GM20000 (cell line): ENCODE measurements at regions not wholly inside any gene's neighbourhood (a gene's known extent, or its start where the extent isn't known, plus 50 kb on each side); places are given as distances from the start of the nearest gene placed in this dataset.

ENCODE experiments used
- DNase-seq: peaks from one replicate; pipeline ENCODE4 v3.0.0; 2012; ENCODE audit warnings: low spot score
- TF ChIP-seq, protein P1 (sequence below): IDR thresholded peaks from 2 replicates; pipeline ENCODE4 v1.5.1; 2012; ENCODE audit warnings: mild to moderate bottlenecking, control low read depth; ENCODE audit errors: extremely low read depth, missing control alignments

DNA sequence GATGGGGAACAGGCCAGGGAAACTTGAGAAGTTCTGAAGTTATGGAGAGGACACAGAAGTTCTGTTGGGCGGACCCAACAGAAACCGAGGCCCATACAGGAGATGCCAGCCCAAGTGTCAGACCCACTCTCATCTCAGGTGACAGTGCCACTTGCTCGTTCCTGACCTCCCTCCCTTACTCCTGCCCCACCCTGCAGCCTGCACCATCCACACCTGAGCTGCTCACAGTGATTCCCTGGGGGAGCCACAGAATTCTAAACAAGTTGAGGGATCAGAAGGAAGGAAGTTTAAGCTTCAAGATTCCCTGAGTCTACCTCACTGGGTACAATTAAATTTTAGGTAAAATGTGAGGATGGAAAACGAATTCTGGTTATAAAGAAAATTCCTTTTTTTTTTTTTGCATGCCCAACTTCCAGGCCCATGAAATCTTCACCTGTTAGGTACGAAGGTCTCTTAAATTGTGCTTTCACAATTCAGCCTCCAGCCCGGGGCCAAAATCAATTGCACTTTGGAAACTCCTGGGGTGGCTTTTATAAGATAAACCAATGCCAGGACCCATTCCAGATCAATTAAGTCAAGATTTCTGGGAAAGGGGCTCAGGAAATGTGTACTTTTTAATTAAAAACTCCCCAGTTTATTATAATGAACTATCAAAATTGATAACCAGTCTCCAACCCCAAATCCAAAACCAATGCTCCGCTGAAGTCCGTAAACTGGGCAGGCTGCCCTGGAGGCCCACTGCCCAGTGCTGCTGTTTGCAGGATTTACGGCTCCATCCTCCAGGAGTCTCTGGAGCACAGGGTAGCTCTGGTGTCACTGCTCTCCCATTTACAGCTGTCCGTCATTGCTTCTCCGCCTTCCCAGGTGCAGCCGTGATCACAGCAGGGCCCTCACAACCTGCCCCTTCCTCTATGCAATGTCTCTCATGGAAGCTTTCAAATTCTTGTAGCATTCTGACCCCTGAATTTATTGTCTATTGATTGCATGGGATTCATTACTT is 643.5 kb downstream of the UQCRFS1 start:
- no peak for DNase-seq

DNA sequence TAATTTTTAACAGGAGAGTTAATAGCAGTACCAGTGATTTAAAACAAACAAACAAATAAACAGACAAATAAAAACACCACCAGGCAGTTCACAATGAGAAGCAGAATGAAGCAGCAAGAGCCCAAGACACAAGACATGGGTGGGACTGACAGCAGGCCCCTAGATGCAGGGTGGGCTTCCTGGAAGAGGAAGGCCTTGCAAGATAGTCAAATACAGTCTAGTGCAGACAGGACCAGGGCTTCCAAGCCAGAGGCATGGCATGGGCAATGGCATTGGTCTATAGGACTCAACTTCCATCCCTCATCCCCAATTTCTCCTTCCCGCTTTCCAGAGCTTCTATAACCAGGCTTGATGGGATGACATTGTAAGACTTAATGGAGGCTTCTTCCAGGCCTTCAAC is 645.1 kb downstream of the UQCRFS1 start:
- no peak for DNase-seq
- TF ChIP-seq, protein P1, sequence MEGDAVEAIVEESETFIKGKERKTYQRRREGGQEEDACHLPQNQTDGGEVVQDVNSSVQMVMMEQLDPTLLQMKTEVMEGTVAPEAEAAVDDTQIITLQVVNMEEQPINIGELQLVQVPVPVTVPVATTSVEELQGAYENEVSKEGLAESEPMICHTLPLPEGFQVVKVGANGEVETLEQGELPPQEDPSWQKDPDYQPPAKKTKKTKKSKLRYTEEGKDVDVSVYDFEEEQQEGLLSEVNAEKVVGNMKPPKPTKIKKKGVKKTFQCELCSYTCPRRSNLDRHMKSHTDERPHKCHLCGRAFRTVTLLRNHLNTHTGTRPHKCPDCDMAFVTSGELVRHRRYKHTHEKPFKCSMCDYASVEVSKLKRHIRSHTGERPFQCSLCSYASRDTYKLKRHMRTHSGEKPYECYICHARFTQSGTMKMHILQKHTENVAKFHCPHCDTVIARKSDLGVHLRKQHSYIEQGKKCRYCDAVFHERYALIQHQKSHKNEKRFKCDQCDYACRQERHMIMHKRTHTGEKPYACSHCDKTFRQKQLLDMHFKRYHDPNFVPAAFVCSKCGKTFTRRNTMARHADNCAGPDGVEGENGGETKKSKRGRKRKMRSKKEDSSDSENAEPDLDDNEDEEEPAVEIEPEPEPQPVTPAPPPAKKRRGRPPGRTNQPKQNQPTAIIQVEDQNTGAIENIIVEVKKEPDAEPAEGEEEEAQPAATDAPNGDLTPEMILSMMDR, result no peak

More for the DNA sequence above, 643.5 kb downstream of the UQCRFS1 start:
- TF ChIP-seq, protein P1, result no peak

DNA sequence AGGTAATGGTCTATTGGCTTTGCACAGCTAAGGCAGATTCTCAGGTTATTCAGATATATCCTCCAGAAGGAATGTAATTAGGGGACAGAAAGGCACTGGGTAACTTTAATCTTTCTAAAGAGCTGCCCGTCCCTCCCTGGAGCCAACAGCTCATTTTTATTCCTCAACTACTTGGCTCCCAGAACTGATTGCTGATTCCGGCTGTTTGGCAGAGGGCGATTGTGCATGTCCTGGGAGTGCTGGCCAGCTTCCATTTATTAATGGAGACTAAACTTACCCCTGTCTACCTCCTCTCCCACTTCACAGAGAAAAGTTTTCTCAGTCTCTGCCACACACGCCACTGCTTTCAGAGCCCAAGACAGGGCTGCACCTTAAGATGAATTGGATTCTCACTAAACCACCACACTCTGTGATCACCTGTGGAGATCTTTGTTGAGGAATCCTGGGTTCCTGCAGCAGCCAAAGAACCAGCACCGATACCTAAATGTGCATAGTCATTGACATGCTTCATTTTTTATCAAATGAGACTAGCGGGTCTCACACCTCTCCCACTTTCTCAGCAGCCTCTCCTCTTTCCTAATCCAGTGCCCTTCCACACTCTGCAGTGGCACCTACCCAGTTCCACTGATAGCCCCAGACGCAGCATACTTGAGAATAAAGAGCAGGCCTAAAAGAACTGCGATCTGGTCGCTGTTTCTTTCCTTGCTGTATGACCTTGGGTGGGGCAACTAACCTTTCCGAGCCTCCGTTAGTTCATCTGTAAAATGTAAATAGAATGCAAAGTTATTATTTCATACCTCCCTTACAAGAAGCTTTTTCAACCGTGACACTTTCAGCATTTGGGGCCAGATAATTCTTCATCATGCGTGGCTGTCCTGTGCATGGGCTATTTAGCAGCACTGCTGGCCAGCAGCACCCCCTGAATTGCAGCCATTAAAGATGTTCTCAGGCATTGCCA is 648.7 kb downstream of the UQCRFS1 start:
- TF ChIP-seq, protein P1, result no peak
- no peak for DNase-seq

DNA sequence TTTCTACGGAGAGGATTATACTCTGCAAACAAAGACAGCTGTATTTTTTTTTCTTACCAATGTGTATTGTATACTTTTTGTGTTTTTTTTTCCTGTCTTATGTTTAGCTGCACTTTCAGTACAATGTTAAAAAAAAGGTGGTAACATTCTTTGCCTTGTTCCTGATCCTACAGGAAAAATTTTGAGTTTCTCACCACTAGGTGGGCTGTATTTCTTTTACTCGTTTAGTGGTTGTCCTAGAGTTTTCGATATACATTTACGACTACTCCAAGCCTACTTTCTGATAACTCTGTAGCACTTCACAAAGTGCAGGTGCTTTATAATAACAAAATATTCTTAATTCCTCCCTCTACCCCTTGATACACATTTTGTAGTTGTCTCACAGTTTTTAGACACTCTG is 652.2 kb downstream of the UQCRFS1 start:
- no peak for DNase-seq
- TF ChIP-seq, protein P1, result no peak

DNA sequence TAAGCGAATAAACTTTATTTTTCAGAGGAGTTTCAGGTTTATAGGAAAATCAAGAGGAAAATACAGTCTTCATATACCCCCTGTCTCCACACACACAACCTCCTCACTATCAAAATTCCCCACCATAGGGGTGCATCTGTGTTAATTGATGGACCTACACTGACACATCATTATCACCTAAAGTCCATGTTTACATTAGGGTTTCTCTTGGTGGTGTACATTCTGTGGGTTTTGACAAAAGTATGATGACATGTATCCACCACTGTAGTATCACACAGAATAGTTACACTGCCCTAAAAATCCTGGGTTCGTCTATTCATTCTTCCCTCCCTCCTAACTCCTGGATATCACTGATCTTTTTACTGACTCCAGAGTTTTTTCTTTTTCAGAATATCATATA is 654.2 kb downstream of the UQCRFS1 start:
- TF ChIP-seq, protein P1, result no peak
- no peak for DNase-seq

DNA sequence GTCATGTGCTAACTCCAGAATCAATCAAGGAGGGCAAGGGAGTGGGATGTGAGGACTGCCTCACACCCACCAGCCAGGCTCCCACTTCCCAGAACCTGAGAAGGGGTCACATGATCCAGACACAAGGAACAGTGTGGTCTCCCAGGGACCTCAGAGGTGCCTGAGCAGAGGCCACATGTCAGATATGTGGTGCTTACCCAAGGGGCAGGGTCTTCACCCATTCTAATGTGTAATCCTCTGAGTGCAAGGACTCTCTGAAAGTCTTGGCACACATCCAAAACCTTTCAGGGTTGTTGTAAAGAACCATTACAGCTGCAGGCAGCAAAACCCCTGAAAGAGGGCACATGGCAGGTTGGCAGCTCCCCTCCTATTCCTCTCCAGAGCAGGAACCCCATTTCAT is 656.6 kb downstream of the UQCRFS1 start:
- TF ChIP-seq, protein P1, result no peak
- DNase-seq, result no peak

DNA sequence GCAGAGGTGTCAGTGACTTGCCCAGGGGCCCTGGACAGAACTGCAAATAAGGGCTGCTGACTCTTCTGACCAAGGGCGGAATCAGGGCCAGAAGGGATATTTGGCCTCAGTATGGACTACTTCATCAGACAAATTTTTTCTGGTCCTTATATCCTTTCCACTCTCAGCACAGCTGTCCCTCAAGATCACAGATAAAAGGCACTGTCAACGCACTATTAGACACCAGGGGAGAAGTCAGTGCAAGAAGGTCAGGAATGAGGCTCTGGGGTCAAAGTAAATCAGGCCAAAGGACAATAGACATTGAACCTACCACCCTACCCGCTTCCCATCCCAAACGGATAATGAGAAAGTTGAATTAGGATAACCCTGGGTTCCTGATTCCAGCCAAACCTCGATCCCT is 657.6 kb downstream of the UQCRFS1 start:
- no peak for DNase-seq
- TF ChIP-seq, protein P1, result no peak
